Natural killer cell (primary cell): ENCODE measurements at regions not wholly inside any gene's neighbourhood (a gene's known extent, or its start where the extent isn't known, plus 50 kb on each side); places are given as distances from the start of the nearest gene placed in this dataset.

Source experiments
- ATAC-seq, 3 donors: fragments of 150-1000 bp in 2 of 3; fragments of 200-7000 bp in 1 of 3; cut with Tn5 transposase; 1 replicate in 1 of 3; 2 replicates in 2 of 3; pipeline ENCODE4 v1.10.0; 2021; ENCODE audit warnings: mild to moderate bottlenecking in 2 of 3, moderate library complexity in 2 of 3
- DNase-seq, 2 donors: peaks; one replicate each; pipeline versions ENCODE4 v3.0.0 to v3.0.0-alpha.2; 2013 to 2021; ENCODE audit warnings: mixed read lengths in 1 of 2
- H3K27ac ChIP-seq: one replicate; pipeline ENCODE4 v1.5.1; 2013; ENCODE audit warnings: mild to moderate bottlenecking, low read length
- H3K27me3 ChIP-seq: one replicate; pipeline ENCODE4 v1.6.1; 2013; ENCODE audit warnings: low read length; ENCODE audit not compliant: control insufficient read depth, insufficient read depth
- H3K36me3 ChIP-seq: one replicate; pipeline ENCODE4 v1.6.1; 2013; ENCODE audit warnings: low read length; ENCODE audit not compliant: control insufficient read depth, insufficient read depth
- H3K4me1 ChIP-seq: one replicate; pipeline ENCODE4 v1.6.1; 2013; ENCODE audit warnings: low read length; ENCODE audit not compliant: control insufficient read depth, insufficient read depth
- H3K4me3 ChIP-seq: one replicate; pipeline ENCODE4 v1.5.1; 2013; ENCODE audit warnings: low read length
- H3K9me3 ChIP-seq: one replicate; pipeline ENCODE4 v1.6.1; 2013; ENCODE audit warnings: low read length; ENCODE audit not compliant: control insufficient read depth, insufficient read depth
- H3K27ac Mint-ChIP-seq, 2 donors: one replicate each; pipeline ENCODE4 v1.8.0; 2022; ENCODE audit warnings: mild to moderate bottlenecking in 2 of 2, mixed read lengths in 2 of 2, moderate library complexity in 1 of 2
- H3K27me3 Mint-ChIP-seq, 2 donors: one replicate each; pipeline ENCODE4 v1.8.0; 2022; ENCODE audit warnings: low read depth in 2 of 2, mixed read lengths in 2 of 2
- H3K36me3 Mint-ChIP-seq: one replicate; pipeline ENCODE4 v1.8.0; 2022; ENCODE audit warnings: mixed read lengths
- H3K4me1 Mint-ChIP-seq, 2 donors: one replicate each; pipeline ENCODE4 v1.8.0; 2022; ENCODE audit warnings: mixed read lengths in 2 of 2
- H3K4me3 Mint-ChIP-seq: one replicate; pipeline ENCODE4 v1.8.0; 2022; ENCODE audit warnings: mild to moderate bottlenecking, moderate library complexity, mixed read lengths
- H3K9me3 Mint-ChIP-seq, 2 donors: one replicate each; pipeline ENCODE4 v1.8.0; 2022; ENCODE audit warnings: mixed read lengths in 2 of 2
- WGBS: methylation state at CpG from one replicate; pipeline ENCODE4 v1.1.7; 2013; ENCODE audit warnings: missing lambda C conversion rate; ENCODE audit not compliant: insufficient coverage; 5-methylcytosine and 5-hydroxymethylcytosine counted together
- intact Hi-C: fragments of 100-400 bp; cut with micrococcal nuclease; formaldehyde crosslinking; loops from one replicate; pipeline ENCODE4 v1.14.2; 2022
- TF ChIP-seq, protein P1 (sequence below): fragments of 200-600 bp; IDR thresholded peaks from one replicate; pipeline ENCODE4 v1.8.0; 2022; ENCODE audit warnings: antibody characterized with exemption

DNA sequence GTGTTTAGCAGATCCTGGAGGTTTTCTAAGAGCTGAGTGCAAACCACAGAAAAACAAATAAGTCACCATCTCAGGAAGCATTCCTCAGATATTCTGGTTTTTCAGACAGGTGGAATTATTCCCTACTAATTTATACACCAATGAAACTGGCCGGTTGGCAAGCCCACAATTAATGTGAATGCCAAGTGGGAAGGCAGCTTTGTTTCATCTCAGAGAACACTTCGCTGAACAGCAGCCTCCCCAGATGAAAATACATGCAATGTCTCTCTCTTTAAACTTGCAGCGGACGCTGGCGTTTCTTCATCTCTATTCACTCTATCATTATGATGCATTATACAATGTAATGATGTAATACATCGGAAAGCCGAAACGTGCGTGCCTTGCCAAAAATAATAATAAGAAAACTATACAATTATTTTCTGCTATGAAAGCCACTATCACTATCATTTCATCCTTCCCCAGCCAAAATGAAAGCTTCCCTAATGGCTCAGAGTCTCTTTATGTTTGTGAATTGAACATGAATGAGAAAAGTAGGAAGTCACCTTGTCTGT, 649.4 kb downstream of the BCL11A start:
- Mint-ChIP-seq H3K9me3 (no peaks in the 10 kb centered on the region), H3K36me3 (no peaks in the 10 kb centered on the region), H3K4me1 (no peaks in the 10 kb centered on the region), H3K27me3 (peaks cover 0 to 2% of the 10 kb centered on the region in 2 donors), H3K27ac (no peak overlapping the region), H3K4me3 (no peak overlapping the region)
- H3K27ac ChIP-seq: no peak overlapping the region
- ATAC-seq: no peak
- H3K4me1 ChIP-seq: no peaks in the 10 kb centered on the region
- H3K4me3 ChIP-seq: no peak overlapping the region
- no peaks in the 10 kb centered on the region for H3K27me3 ChIP-seq
- intact Hi-C loops: no loop called here
- WGBS: 87% methylated on average over 2 of the region's 9 CpGs
- DNase-seq: no peak
- H3K9me3 ChIP-seq: no peaks in the 10 kb centered on the region
- H3K36me3 ChIP-seq: no peaks in the 10 kb centered on the region
- TF ChIP-seq, protein P1, sequence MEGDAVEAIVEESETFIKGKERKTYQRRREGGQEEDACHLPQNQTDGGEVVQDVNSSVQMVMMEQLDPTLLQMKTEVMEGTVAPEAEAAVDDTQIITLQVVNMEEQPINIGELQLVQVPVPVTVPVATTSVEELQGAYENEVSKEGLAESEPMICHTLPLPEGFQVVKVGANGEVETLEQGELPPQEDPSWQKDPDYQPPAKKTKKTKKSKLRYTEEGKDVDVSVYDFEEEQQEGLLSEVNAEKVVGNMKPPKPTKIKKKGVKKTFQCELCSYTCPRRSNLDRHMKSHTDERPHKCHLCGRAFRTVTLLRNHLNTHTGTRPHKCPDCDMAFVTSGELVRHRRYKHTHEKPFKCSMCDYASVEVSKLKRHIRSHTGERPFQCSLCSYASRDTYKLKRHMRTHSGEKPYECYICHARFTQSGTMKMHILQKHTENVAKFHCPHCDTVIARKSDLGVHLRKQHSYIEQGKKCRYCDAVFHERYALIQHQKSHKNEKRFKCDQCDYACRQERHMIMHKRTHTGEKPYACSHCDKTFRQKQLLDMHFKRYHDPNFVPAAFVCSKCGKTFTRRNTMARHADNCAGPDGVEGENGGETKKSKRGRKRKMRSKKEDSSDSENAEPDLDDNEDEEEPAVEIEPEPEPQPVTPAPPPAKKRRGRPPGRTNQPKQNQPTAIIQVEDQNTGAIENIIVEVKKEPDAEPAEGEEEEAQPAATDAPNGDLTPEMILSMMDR: no peak

DNA sequence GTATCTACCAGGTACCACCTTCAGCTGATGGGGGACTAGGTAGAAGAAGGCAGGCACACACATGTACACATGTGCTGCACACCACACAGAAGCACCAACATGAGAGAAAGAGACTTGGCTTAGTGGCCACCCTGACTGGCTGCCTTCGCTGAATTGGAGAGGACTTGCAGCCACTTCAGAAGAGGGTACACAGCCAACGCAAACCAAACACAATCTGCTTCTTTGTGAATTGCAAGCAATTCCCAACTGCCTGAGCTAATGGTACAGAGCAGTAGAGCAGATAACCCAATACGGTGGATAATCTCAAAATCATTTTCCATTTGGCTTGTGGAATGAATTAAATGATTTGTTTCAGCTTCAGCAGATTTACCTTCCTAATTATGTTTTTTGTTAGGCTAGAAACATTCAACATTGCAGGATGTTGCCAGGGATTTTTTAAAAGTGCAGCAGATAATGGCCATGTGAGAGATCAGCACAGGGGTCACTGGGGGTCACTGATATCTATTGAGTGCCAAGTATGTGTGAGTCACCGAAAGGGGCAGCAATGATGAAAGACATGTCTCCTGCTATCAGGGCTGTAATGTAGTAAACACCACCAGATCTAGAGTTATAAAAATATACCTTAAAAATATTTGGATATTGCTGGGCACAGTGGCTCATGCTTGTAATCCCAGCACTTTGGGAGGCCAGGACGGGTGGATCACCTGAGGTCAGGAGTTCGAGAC, 652.6 kb downstream of the BCL11A start:
- 88% methylated on average over 6 of the region's 6 CpGs for WGBS

DNA sequence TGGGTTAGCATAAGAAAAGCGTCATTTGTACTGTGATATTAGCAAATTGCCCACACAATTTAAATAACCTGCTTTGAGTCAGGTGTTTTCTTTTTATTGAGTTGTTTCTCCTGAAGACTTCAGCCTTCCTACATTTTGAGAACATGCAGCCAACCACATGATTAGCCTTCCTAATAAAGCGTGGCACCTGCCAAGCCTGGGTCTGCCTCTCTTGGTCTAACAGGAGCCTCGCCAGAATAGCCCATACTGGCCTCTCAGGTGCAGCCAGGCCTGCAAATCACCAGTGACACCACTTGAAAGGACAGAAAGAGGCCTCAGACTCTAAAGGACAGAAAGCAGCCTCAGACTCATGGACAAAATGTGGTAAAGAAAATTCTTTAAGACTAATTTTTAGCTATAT, 653.8 kb downstream of the BCL11A start:
- TF ChIP-seq, protein P1: no peak
- Mint-ChIP-seq H3K27me3 (peaks cover 0 to 2% of the 10 kb centered on the region in 2 donors), H3K9me3 (peaks cover 0 to 2% of the 10 kb centered on the region in 2 donors), H3K27ac (no peak overlapping the region), H3K4me3 (no peak overlapping the region), H3K36me3 (no peaks in the 10 kb centered on the region), H3K4me1 (no peaks in the 10 kb centered on the region)
- Histone ChIP-seq H3K4me3 (no peak overlapping the region), H3K27me3 (no peaks in the 10 kb centered on the region), H3K36me3 (no peaks in the 10 kb centered on the region), H3K27ac (no peak overlapping the region), H3K9me3 (no peaks in the 10 kb centered on the region), H3K4me1 (no peaks in the 10 kb centered on the region)
- intact Hi-C loops: no loop called here
- ATAC-seq (no peak), DNase-seq (no peak)
- WGBS: 69% methylated on average over 2 of the region's 3 CpGs

More for the DNA sequence above, 652.6 kb downstream of the BCL11A start:
- Mint-ChIP-seq H3K27ac (no peak overlapping the region), H3K9me3 (peaks cover 0 to under 1% of the 10 kb centered on the region in 2 donors), H3K4me1 (no peaks in the 10 kb centered on the region), H3K36me3 (no peaks in the 10 kb centered on the region), H3K4me3 (no peak overlapping the region), H3K27me3 (peaks cover 0 to 2% of the 10 kb centered on the region in 2 donors)
- no peak overlapping the region for H3K27ac ChIP-seq
- TF ChIP-seq, protein P1: no peak
- no peaks in the 10 kb centered on the region for H3K27me3 ChIP-seq
- no peak overlapping the region for H3K4me3 ChIP-seq
- no peaks in the 10 kb centered on the region for H3K36me3 ChIP-seq
- no peak for ATAC-seq
- DNase-seq: no peak
- intact Hi-C loops: no loop called here
- H3K9me3 ChIP-seq: no peaks in the 10 kb centered on the region
- no peaks in the 10 kb centered on the region for H3K4me1 ChIP-seq
